ENCODE measurements at regions not wholly inside any gene's neighbourhood (a gene's known extent, or its start where the extent isn't known, plus 50 kb on each side); places are given as distances from the start of the nearest gene placed in this dataset.

GRCh38 chr6:16907991-16908390 lies 146.7 kb upstream of the ATXN1 start:
- TF ChIP-seq, protein P1, sequence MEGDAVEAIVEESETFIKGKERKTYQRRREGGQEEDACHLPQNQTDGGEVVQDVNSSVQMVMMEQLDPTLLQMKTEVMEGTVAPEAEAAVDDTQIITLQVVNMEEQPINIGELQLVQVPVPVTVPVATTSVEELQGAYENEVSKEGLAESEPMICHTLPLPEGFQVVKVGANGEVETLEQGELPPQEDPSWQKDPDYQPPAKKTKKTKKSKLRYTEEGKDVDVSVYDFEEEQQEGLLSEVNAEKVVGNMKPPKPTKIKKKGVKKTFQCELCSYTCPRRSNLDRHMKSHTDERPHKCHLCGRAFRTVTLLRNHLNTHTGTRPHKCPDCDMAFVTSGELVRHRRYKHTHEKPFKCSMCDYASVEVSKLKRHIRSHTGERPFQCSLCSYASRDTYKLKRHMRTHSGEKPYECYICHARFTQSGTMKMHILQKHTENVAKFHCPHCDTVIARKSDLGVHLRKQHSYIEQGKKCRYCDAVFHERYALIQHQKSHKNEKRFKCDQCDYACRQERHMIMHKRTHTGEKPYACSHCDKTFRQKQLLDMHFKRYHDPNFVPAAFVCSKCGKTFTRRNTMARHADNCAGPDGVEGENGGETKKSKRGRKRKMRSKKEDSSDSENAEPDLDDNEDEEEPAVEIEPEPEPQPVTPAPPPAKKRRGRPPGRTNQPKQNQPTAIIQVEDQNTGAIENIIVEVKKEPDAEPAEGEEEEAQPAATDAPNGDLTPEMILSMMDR (optimal IDR thresholded peaks at IDR 0.05 in 1 of 3, IDR thresholded peaks at IDR 0.05 in 1 of 3, conservative IDR thresholded peaks at IDR 0.05 in 1 of 3; ENCODE audit: extremely low read depth in 1 of 3, insufficient read depth in 2 of 3, low read length in 3 of 3), result no peak
- no peak for TF ChIP-seq EZH2 (IDR thresholded peaks at IDR 0.05; ENCODE audit: low read length)
